HepG2 (cell line): ENCODE measurements at regions not wholly inside any gene's neighbourhood (a gene's known extent, or its start where the extent isn't known, plus 50 kb on each side); places are given as distances from the start of the nearest gene placed in this dataset.
A peak's percentile ranks its signal among the peaks of the same experiment; 100 is the strongest.

Source experiments
- ATAC-seq: fragments of 200-7000 bp; cut with Tn5 transposase; 3 replicates; pipeline ENCODE4 v1.9.1; 2020; ENCODE audit warnings: mild to moderate bottlenecking, moderate library complexity
- BruUV-seq: library from RNA; stranded (reverse); fragments of 400-500 nt; replicated peaks from 2 replicates; lab custom pipeline; 2021; lab: Mats Ljungman, UMichigan
- CTCF ChIA-PET: fragments of 300-600 bp; formaldehyde crosslinking; extraction: SDS; loops from one replicate; lab custom pipeline; 2021; ENCODE audit warnings: low total read pairs, inconsistent platforms, low intra/inter-chr PET ratio; lab: Yijun Ruan, JAX
- POLR2A ChIA-PET: fragments of 350-600 bp; sonication (Branson Sonifier 250); formaldehyde crosslinking; loops from one replicate; lab custom pipeline; 2020; ENCODE audit warnings: antibody characterized with exemption, inconsistent platforms; lab: Yijun Ruan, JAX
- DNase-seq: peaks from one replicate; pipeline ENCODE4 v3.0.0-alpha.2; 2015; ENCODE audit warnings: low spot score
- FAIRE-seq: peaks from 3 replicates; lab custom pipeline; 2011; peaks lifted over from hg19 to GRCh38; lab: Jason Lieb, UNC
- H2AFZ ChIP-seq: one replicate; pipeline ENCODE4 v1.6.1; 2011; ENCODE audit warnings: low read length, inconsistent platforms
- H3K27ac ChIP-seq: fragments of 300-600 bp; 3 replicates; pipeline ENCODE4 v1.8.0; 2011; ENCODE audit warnings: mixed run types, mild to moderate bottlenecking, mixed read lengths, low read length, inconsistent platforms; ENCODE audit not compliant: insufficient read depth; ENCODE audit errors: extremely low read length
- H3K27me3 ChIP-seq, 2 experiments: fragments of 200-600 bp in 1 of 2; 2 replicates in 1 of 2; 3 replicates in 1 of 2; pipeline versions ENCODE4 v1.6.0 to v1.8.0; 2011; ENCODE audit warnings: low read length in 2 of 2, mild to moderate bottlenecking in 2 of 2, moderate library complexity in 2 of 2, inconsistent platforms in 1 of 2; ENCODE audit not compliant: insufficient read depth in 2 of 2, control insufficient read depth in 1 of 2
- H3K36me3 ChIP-seq, 2 experiments: fragments of 200-600 bp in 1 of 2; replicated peaks in 1 of 2; 2 replicates in 1 of 2; 3 replicates in 1 of 2; pipeline versions ENCODE4 v1.5.1 to v1.8.0; 2011; ENCODE audit warnings: low read length in 2 of 2, inconsistent platforms in 1 of 2; ENCODE audit not compliant: insufficient read depth in 2 of 2, control insufficient read depth in 1 of 2
- H3K4me1 ChIP-seq: 2 replicates; pipeline ENCODE4 v1.5.1; 2012; ENCODE audit warnings: low read length, inconsistent platforms; ENCODE audit not compliant: insufficient read depth
- H3K4me2 ChIP-seq: 2 replicates; pipeline ENCODE4 v1.6.0; 2011; ENCODE audit warnings: low read depth, low read length, inconsistent platforms
- H3K4me3 ChIP-seq, 3 experiments: fragments of 200-600 bp in 1 of 3; sonication (generic), shearing (Covaris generic) in 1 of 3; replicated peaks in 1 of 3; 2 replicates each; pipeline ENCODE4 v1.5.1; 2011 to 2016; ENCODE audit warnings: low read length in 3 of 3, inconsistent platforms in 2 of 3, low read depth in 2 of 3, mild to moderate bottlenecking in 2 of 3, control low read depth in 1 of 3, mixed read lengths in 1 of 3; ENCODE audit not compliant: insufficient read depth in 1 of 3
- H3K79me2 ChIP-seq: one replicate; pipeline ENCODE4 v1.6.1; 2011; ENCODE audit warnings: low read length, inconsistent platforms; ENCODE audit not compliant: insufficient read depth
- H3K9ac ChIP-seq: 2 replicates; pipeline ENCODE4 v1.6.0; 2011; ENCODE audit warnings: mild to moderate bottlenecking, low read depth, low read length, inconsistent platforms; ENCODE audit not compliant: insufficient read depth
- H3K9me3 ChIP-seq: 2 replicates; pipeline ENCODE4 v1.5.1; 2012; ENCODE audit warnings: mild to moderate bottlenecking, low read length
- H4K20me1 ChIP-seq: 2 replicates; pipeline ENCODE4 v1.6.0; 2011; ENCODE audit warnings: inconsistent platforms, mild to moderate bottlenecking, low read length, moderate library complexity; ENCODE audit not compliant: insufficient read depth
- HES4 ChIP-seq: sonication (generic); formaldehyde crosslinking; IDR thresholded peaks from 2 replicates; pipeline ENCODE4 v1.9.0; 2021; ENCODE audit warnings: mild to moderate bottlenecking, missing genetic modification reagents, borderline replicate concordance
- NFKB2 ChIP-seq: sonication (generic); formaldehyde crosslinking; IDR thresholded peaks from 2 replicates; pipeline ENCODE4 v1.4.0; 2020; ENCODE audit warnings: missing genetic modification reagents, borderline replicate concordance
- ZNF878 ChIP-seq: sonication (generic); formaldehyde crosslinking; IDR thresholded peaks from 2 replicates; pipeline ENCODE4 v1.8.1; 2023; ENCODE audit warnings: mild to moderate bottlenecking, missing genetic modification reagents, moderate library complexity
- WGBS: methylation state at CpG from one replicate; pipeline ENCODE4 v1.1.6; 2017; ENCODE audit warnings: low lambda C conversion rate; 5-methylcytosine and 5-hydroxymethylcytosine counted together
- in situ Hi-C: cut with HindIII; loops from 2 replicates; pipeline ENCODE4 v1.10.0; 2017; ENCODE audit warnings: low pct_unique_long_range_greater_than_20kb; ENCODE audit not compliant: extremely low pct_ligation_motif_present
- intact Hi-C: fragments of 100-400 bp; cut with micrococcal nuclease; formaldehyde crosslinking; loops from one replicate; pipeline ENCODE4 v1.10.0; 2022; ENCODE audit not compliant: unreplicated experiment

- TF ChIP-seq ZNF878 (CRISPR knock-in tag): no peak
- 0 out of 2 replicates have a peak, but pooled peaks have one; percentile 28 for TF ChIP-seq HES4
- no TSS peak for BruUV-seq
- peaks cover 6 to 33% of the 10 kb centered on the region in 2 experiments; a peak in 4 of 5 replicates for H3K27me3 ChIP-seq
- no peak; the same call in 2 of the 3 replicates for ATAC-seq
- peak; percentile 18 for FAIRE-seq
- H4K20me1 ChIP-seq: no peaks in the 10 kb centered on the region
- peaks cover 7% of the 10 kb centered on the region; the same call in 1 of the 2 replicates for H3K9me3 ChIP-seq
- in situ Hi-C loops (no loop called here), intact Hi-C loops (no loop called here)
- H3K36me3 ChIP-seq: no peaks in the 10 kb centered on the region
- no peak overlapping the region for H3K4me2 ChIP-seq
- ChIA-PET CTCF (no interaction called here), POLR2A (no interaction called here)
- H3K4me1 ChIP-seq: no peaks in the 10 kb centered on the region
- no peak overlapping the region for H3K9ac ChIP-seq
- H3K4me3 ChIP-seq: no peak overlapping the region
- H3K79me2 ChIP-seq: no peaks in the 10 kb centered on the region
- 75% methylated on average over 41 of the region's 43 CpGs for WGBS
- no peak overlapping the region for H2AFZ ChIP-seq
- H3K27ac ChIP-seq: no peak overlapping the region
- DNase-seq: no peak
Observed at GRCh38 chr2:241986836-241987641, 117.5 kb downstream of the RTP5 start.

GRCh38 chr2:241987726-241988125, 118.2 kb downstream of the RTP5 start:
- FAIRE-seq: no peak
- in situ Hi-C loops: no loop called here
- intact Hi-C loops: no loop called here
- no peak overlapping the region for H2AFZ ChIP-seq
- CTCF ChIA-PET: no interaction called here
- 69% methylated on average over 21 of the region's 24 CpGs for WGBS
- no TSS peak for BruUV-seq
- H3K4me3 ChIP-seq: no peak overlapping the region
- no peak for TF ChIP-seq NFKB2 (CRISPR knock-in tag)
- TF ChIP-seq, all 625 proteins: peak for 0
- H3K4me1 ChIP-seq: no peaks in the 10 kb centered on the region
- H3K9me3 ChIP-seq: peaks cover 7% of the 10 kb centered on the region; the same call in 1 of the 2 replicates
- H3K27ac ChIP-seq: no peak overlapping the region
- no peaks in the 10 kb centered on the region for H3K79me2 ChIP-seq
- H3K36me3 ChIP-seq: no peaks in the 10 kb centered on the region
- POLR2A ChIA-PET: no interaction called here
- peaks cover 6 to 32% of the 10 kb centered on the region in 2 experiments; a peak in 4 of 5 replicates for H3K27me3 ChIP-seq
- ATAC-seq: no peak
- no peak overlapping the region for H3K9ac ChIP-seq
- H3K4me2 ChIP-seq: no peak overlapping the region
- DNase-seq: no peak
- H4K20me1 ChIP-seq: no peaks in the 10 kb centered on the region
